Esophagus muscularis mucosa (tissue), 3 donors: ENCODE measurements at regions not wholly inside any gene's neighbourhood (a gene's known extent, or its start where the extent isn't known, plus 50 kb on each side); places are given as distances from the start of the nearest gene placed in this dataset.

Experiments
- CTCF ChIP-seq, 3 experiments: fragments of 200-600 bp in 2 of 3; fragments of 450-650 bp in 1 of 3; sonication (generic) in 2 of 3; IDR thresholded peaks; one replicate each; pipeline ENCODE4 v1.5.1; 2017 to 2019; ENCODE audit warnings: antibody characterized with exemption in 3 of 3, mild to moderate bottlenecking in 2 of 3, moderate library complexity in 1 of 3
- EP300 ChIP-seq: sonication (generic); formaldehyde crosslinking; IDR thresholded peaks from one replicate; pipeline ENCODE4 v1.6.1; 2017; ENCODE audit warnings: antibody characterized with exemption

- TF ChIP-seq CTCF (IDR thresholded peaks at IDR 0.05) (no peak), EP300 (no peak)
Observed at GRCh38 chr2:145909175-145909755, 1389.3 kb upstream of the ZEB2 start.
